Heart right ventricle (tissue), 16 donors: ENCODE measurements at regions not wholly inside any gene's neighbourhood (a gene's known extent, or its start where the extent isn't known, plus 50 kb on each side); places are given as distances from the start of the nearest gene placed in this dataset.
A peak's percentile ranks its signal among the peaks of the same experiment; 100 is the strongest.

Source experiments
- ATAC-seq, 8 donors: fragments of 200-7000 bp; cut with Tn5 transposase; one replicate each; pipeline ENCODE4 v1.9.1; 2020; ENCODE audit warnings: mild to moderate bottlenecking in 8 of 8, moderate library complexity in 8 of 8, moderate number of reproducible peaks in 1 of 8
- DNase-seq, 2 donors: peaks; one replicate each; pipeline ENCODE4 v3.0.0-alpha.2; 2020
- H3K27ac ChIP-seq, 10 donors: fragments of 200-600 bp; sonication (generic) in 2 of 10; one replicate each; pipeline versions ENCODE4 v1.5.0 to v1.8.0; 2020 to 2022; ENCODE audit warnings: mild to moderate bottlenecking in 3 of 10
- H3K27me3 ChIP-seq, 7 donors: fragments of 200-600 bp; one replicate each; pipeline ENCODE4 v1.8.0; 2021 to 2022; ENCODE audit warnings: mild to moderate bottlenecking in 2 of 7
- H3K36me3 ChIP-seq, 9 donors: fragments of 200-600 bp; sonication (generic) in 1 of 9; one replicate each; pipeline versions ENCODE4 v1.5.0 to v1.8.0; 2020 to 2022; ENCODE audit warnings: mild to moderate bottlenecking in 2 of 9
- H3K4me1 ChIP-seq, 9 donors: fragments of 200-600 bp; sonication (generic) in 1 of 9; one replicate each; pipeline versions ENCODE4 v1.5.0 to v1.8.0; 2020 to 2022; ENCODE audit warnings: mild to moderate bottlenecking in 4 of 9
- H3K4me3 ChIP-seq, 10 donors: fragments of 200-600 bp; sonication (generic) in 2 of 10; one replicate each; pipeline versions ENCODE4 v1.5.0 to v1.8.0; 2020 to 2022; ENCODE audit warnings: mild to moderate bottlenecking in 7 of 10, moderate library complexity in 2 of 10
- H3K9me3 ChIP-seq, 11 donors: fragments of 200-600 bp in 10 of 11; sonication (generic) in 2 of 11; one replicate each; pipeline versions ENCODE4 v1.5.0 to v1.8.0; 2013 to 2022; ENCODE audit warnings: mild to moderate bottlenecking in 2 of 11, control low read depth in 1 of 11, moderate library complexity in 1 of 11
- CTCF ChIP-seq, 9 donors: fragments of 200-600 bp; sonication (generic) in 2 of 9; IDR thresholded peaks; one replicate each; pipeline versions ENCODE4 v1.5.0 to v1.8.0; 2021 to 2022; ENCODE audit warnings: antibody characterized with exemption in 9 of 9, mild to moderate bottlenecking in 5 of 9, moderate library complexity in 1 of 9
- whole genome bisulfite sequencing, 2 donors: extraction: QIAGEN DNeasy Blood & Tissue Kit; methylation state at CpG; one replicate each; pipeline ENCODE4 v1.1.7; 2013; ENCODE audit warnings: inconsistent platforms in 1 of 2; 5-methylcytosine and 5-hydroxymethylcytosine counted together
- intact Hi-C, 10 donors: fragments of 100-400 bp; cut with DNase I; formaldehyde crosslinking; loops; one replicate each; pipeline versions ENCODE4 v1.11.1 to v1.14.2; 2022
- donor health status: Arrhythmogenic right ventricular cardiomyopathy.
- donor health status: ischemic (EF 13 %, LVEDD 7.1; RV severe dilation, severe dysfunction).
- donor health status: healthy with polysubstance abuse.
- donor health status: DM: no; HTN: yes; CAD: no.
- donor health status: DM: no; HTN: no; CAD: no.
- donor health status: ischemic (EF 25% LVEDD 6.9; RV normal size, moderate dysfunction).
- donor health status: ischemic (EF 25% LVEDD 5.7; RV mildly dilated, moderate dysfunction).
- donor health status: healthy.
- donor health status: DM: yes; HTN: yes; CAD: no.
- donor health status: Ischemic cardiomyopathy.
- donor health status: ischemic (EF 35%, LVEDD 5.7; RV mildly dilated, moderate dysfunction).
- donor health status: nonischemic (EF 11% LVEDD 7.7; RV severe dilation, severe dysfunction).
- donor health status: DM: yes; HTN: yes; CAD: no.
- donor health status: PGD.
- donor health status: ischemic (EF 29% LVEDD 5.4; RV normal size, mild dysfunction).
- donor health status: nonischemic (EF 23%, LVEDD 6.1; RV moderate dilation, normal function).

- ATAC-seq (peak in 3 of 8 donors; percentile 47 to 87 (median 58)), DNase-seq (no peak)
- Histone ChIP-seq H3K4me3 (no peak overlapping the region), H3K36me3 (no peaks in the 10 kb centered on the region), H3K4me1 (peaks cover 0 to 17% (median 0%) of the 10 kb centered on the region in 9 donors), H3K27ac (no peak overlapping the region), H3K27me3 (no peaks in the 10 kb centered on the region), H3K9me3 (no peaks in the 10 kb centered on the region)
- 56 to 73% methylated on average over 1 of the region's 1 CpG for WGBS, 2 donors
- TF ChIP-seq CTCF (IDR thresholded peaks at IDR 0.05) = no peak
- intact Hi-C loops = no loop called here
Observed at GRCh38 chr5:143471041-143471509, 67.6 kb upstream of the NR3C1 start.

GRCh38 chr5:143470120-143470519 is 66.6 kb upstream of the NR3C1 start:
- no peaks in the 10 kb centered on the region for H3K36me3 ChIP-seq
- no peaks in the 10 kb centered on the region for H3K27me3 ChIP-seq
- WGBS, 2 donors = 90 to 95% methylated on average over 1 of the region's 1 CpG
- H3K9me3 ChIP-seq = no peaks in the 10 kb centered on the region
- DNase-seq = no peak
- intact Hi-C loops = no loop called here
- no peak overlapping the region for H3K4me3 ChIP-seq
- H3K27ac ChIP-seq = no peak overlapping the region
- H3K4me1 ChIP-seq = peaks cover 0 to 17% (median 0%) of the 10 kb centered on the region in 9 donors
- ATAC-seq = no peak
- no peak for TF ChIP-seq CTCF (IDR thresholded peaks at IDR 0.05)

- Histone ChIP-seq H3K4me3 (no peak overlapping the region), H3K36me3 (no peaks in the 10 kb centered on the region), H3K4me1 (peaks cover 0 to 17% (median 0%) of the 10 kb centered on the region in 9 donors), H3K27me3 (no peaks in the 10 kb centered on the region), H3K9me3 (no peaks in the 10 kb centered on the region), H3K27ac (no peak overlapping the region)
- WGBS, 2 donors = 94 to 98% methylated on average over 2 of the region's 2 CpGs
- no peak for ATAC-seq
- intact Hi-C loops = no loop called here
- TF ChIP-seq CTCF (IDR thresholded peaks at IDR 0.05) = no peak
- DNase-seq = no peak
Observed at GRCh38 chr5:143469125-143469524, 65.6 kb upstream of the NR3C1 start.

- no peaks in the 10 kb centered on the region for H3K36me3 ChIP-seq
- intact Hi-C loops = no loop called here
- no peak overlapping the region for H3K4me3 ChIP-seq
- DNase-seq (no peak), ATAC-seq (no peak)
- no peaks in the 10 kb centered on the region for H3K9me3 ChIP-seq
- peaks cover 0 to 10% (median 0%) of the 10 kb centered on the region in 9 donors for H3K4me1 ChIP-seq
- no peak for TF ChIP-seq CTCF (IDR thresholded peaks at IDR 0.05)
- H3K27me3 ChIP-seq = no peaks in the 10 kb centered on the region
- WGBS, 2 donors = 51 to 95% methylated on average over 1 of the region's 1 CpG
- no peak overlapping the region for H3K27ac ChIP-seq
Observed at GRCh38 chr5:143466632-143467031, 63.1 kb upstream of the NR3C1 start.
